GM18519 (cell line): ENCODE measurements at regions not wholly inside any gene's neighbourhood (a gene's known extent, or its start where the extent isn't known, plus 50 kb on each side); places are given as distances from the start of the nearest gene placed in this dataset.
"Not testable (repeated sequence)": the region's sequence is repeated elsewhere in the genome, so short reads cannot be mapped to it uniquely, and the experiment has no call there.

Experiments
- ATAC-seq: cut with Tn5 transposase; IDR thresholded peaks from one replicate; pipeline ENCODE4 v1.9.1; 2021; ENCODE audit warnings: mild to moderate bottlenecking, moderate library complexity; ENCODE audit not compliant: unreplicated experiment, low FRiP score

- no peak for ATAC-seq
Measured at GRCh38 chr10:4162571-4163286, 377.7 kb upstream of the KLF6 start.

GRCh38 chr10:4159173-4159572 is 374.2 kb upstream of the KLF6 start:
- no peak for ATAC-seq

- no peak for ATAC-seq
Measured at GRCh38 chr10:4154191-4154715, 369.2 kb upstream of the KLF6 start.

GRCh38 chr10:4151466-4151865 is 366.5 kb upstream of the KLF6 start:
- ATAC-seq = no peak

GRCh38 chr10:4150676-4151075 is 365.7 kb upstream of the KLF6 start:
- ATAC-seq = no peak

- ATAC-seq = not testable (repeated sequence)
Measured at GRCh38 chr10:4149460-4149859, 364.5 kb upstream of the KLF6 start.

GRCh38 chr10:4147245-4147644 is 362.2 kb upstream of the KLF6 start:
- ATAC-seq = no peak

GRCh38 chr10:4144817-4145216 is 359.8 kb upstream of the KLF6 start:
- ATAC-seq = no peak

GRCh38 chr10:4141471-4141870 is 356.5 kb upstream of the KLF6 start:
- ATAC-seq = no peak

- ATAC-seq = no peak
Measured at GRCh38 chr10:4138146-4138721, 353.2 kb upstream of the KLF6 start.

- no peak for ATAC-seq
Measured at GRCh38 chr10:4137299-4137698, 352.3 kb upstream of the KLF6 start.

- peak; percentile 51 for ATAC-seq
Measured at GRCh38 chr10:4136121-4136520, 351.1 kb upstream of the KLF6 start.

- ATAC-seq = no peak
Measured at GRCh38 chr10:4132216-4132556, 347.2 kb upstream of the KLF6 start.

GRCh38 chr10:4131407-4132215 is 346.6 kb upstream of the KLF6 start:
- ATAC-seq = peak; percentile 55

- ATAC-seq = no peak
Measured at GRCh38 chr10:4130685-4131084, 345.7 kb upstream of the KLF6 start.

- ATAC-seq = no peak
Measured at GRCh38 chr10:4129866-4130477, 345.0 kb upstream of the KLF6 start.

- ATAC-seq = peak; percentile 36
Measured at GRCh38 chr10:4127518-4128315, 342.7 kb upstream of the KLF6 start.

GRCh38 chr10:4125776-4126175 is 340.8 kb upstream of the KLF6 start:
- no peak for ATAC-seq

- ATAC-seq = no peak
Measured at GRCh38 chr10:4121502-4122380, 336.7 kb upstream of the KLF6 start.
